HepG2 (cell line): ENCODE measurements at regions not wholly inside any gene's neighbourhood (a gene's known extent, or its start where the extent isn't known, plus 50 kb on each side); places are given as distances from the start of the nearest gene placed in this dataset.
A peak's percentile ranks its signal among the peaks of the same experiment; 100 is the strongest.

Source experiments
- ATF2 ChIP-seq: sonication (generic); formaldehyde crosslinking; IDR thresholded peaks from 2 replicates; pipeline ENCODE4 v1.4.0; 2020; ENCODE audit warnings: missing genetic modification reagents
- FOXA3 ChIP-seq: IDR thresholded peaks from 2 replicates; pipeline ENCODE4 v1.6.1; 2016; ENCODE audit warnings: missing genetic modification reagents, missing compliant biosample characterization
- FOXP4 ChIP-seq: sonication (generic); formaldehyde crosslinking; IDR thresholded peaks from 2 replicates; pipeline ENCODE4 v1.4.0; 2020; ENCODE audit warnings: missing genetic modification reagents
- HOXA7 ChIP-seq: sonication (generic); formaldehyde crosslinking; IDR thresholded peaks from 2 replicates; pipeline ENCODE4 v1.8.1; 2022; ENCODE audit warnings: mild to moderate bottlenecking, missing genetic modification reagents, moderate library complexity
- KAT2B ChIP-seq: fragments of 150-350 bp; IDR thresholded peaks from 2 replicates; pipeline ENCODE4 v1.6.1; 2014; ENCODE audit warnings: low read depth, low read length, borderline replicate concordance
- KLF16 ChIP-seq, 2 experiments: sonication (generic) in 1 of 2; formaldehyde crosslinking in 1 of 2; IDR thresholded peaks; 2 replicates each; pipeline versions ENCODE4 v1.6.1 to v1.8.0; 2016 to 2023; ENCODE audit warnings: missing genetic modification reagents in 2 of 2, missing compliant biosample characterization in 1 of 2
- KMT2A ChIP-seq: sonication (generic); formaldehyde crosslinking; IDR thresholded peaks from 2 replicates; pipeline ENCODE4 v1.4.0; 2020; ENCODE audit warnings: missing genetic modification reagents
- MEF2D ChIP-seq: sonication (generic); formaldehyde crosslinking; IDR thresholded peaks from 2 replicates; pipeline ENCODE4 v1.5.1; 2020; ENCODE audit warnings: mild to moderate bottlenecking, missing genetic modification reagents
- NAIF1 ChIP-seq: sonication (generic); formaldehyde crosslinking; IDR thresholded peaks from 2 replicates; pipeline ENCODE4 v1.5.0; 2020; ENCODE audit warnings: mild to moderate bottlenecking, missing genetic modification reagents, borderline replicate concordance
- NCOA1 ChIP-seq: sonication (generic); formaldehyde crosslinking; IDR thresholded peaks from 2 replicates; pipeline ENCODE4 v1.9.0; 2021; ENCODE audit warnings: missing genetic modification reagents
- SKI ChIP-seq: fragments of 450-650 bp; IDR thresholded peaks from one replicate; pipeline ENCODE4 v1.6.1; 2018; ENCODE audit warnings: mild to moderate bottlenecking; ENCODE audit not compliant: partially characterized antibody
- SNAPC4 ChIP-seq: sonication (generic); formaldehyde crosslinking; IDR thresholded peaks from 2 replicates; pipeline ENCODE4 v1.4.0; 2020; ENCODE audit warnings: mild to moderate bottlenecking, missing genetic modification reagents
- SOX13 ChIP-seq, 3 experiments: fragments of 450-650 bp in 1 of 3; sonication (generic) in 1 of 3; formaldehyde crosslinking in 1 of 3; IDR thresholded peaks in 2 of 3; conservative IDR thresholded peaks in 1 of 3; 2 replicates each; pipeline versions ENCODE4 v1.5.0 to v1.6.1; 2016 to 2020; ENCODE audit warnings: antibody characterized with exemption in 1 of 3, mild to moderate bottlenecking in 1 of 3, missing compliant biosample characterization in 1 of 3, missing genetic modification reagents in 1 of 3, moderate library complexity in 1 of 3
- TRAFD1 ChIP-seq: sonication (generic); formaldehyde crosslinking; IDR thresholded peaks from 2 replicates; pipeline ENCODE4 v1.5.1; 2020; ENCODE audit warnings: missing genetic modification reagents, mild to moderate bottlenecking, borderline replicate concordance
- ZNF3 ChIP-seq: IDR thresholded peaks from 2 replicates; pipeline ENCODE4 v1.7.0; 2017; ENCODE audit warnings: inconsistent platforms
- ZNF331 ChIP-seq: sonication (generic); formaldehyde crosslinking; IDR thresholded peaks from 2 replicates; pipeline ENCODE4 v1.4.0; 2020; ENCODE audit warnings: missing genetic modification reagents
- ZNF652 ChIP-seq: IDR thresholded peaks from 2 replicates; pipeline ENCODE4 v1.6.1; 2016; ENCODE audit warnings: low read depth, borderline replicate concordance
- ZNF775 ChIP-seq: sonication (generic); formaldehyde crosslinking; IDR thresholded peaks from 2 replicates; pipeline ENCODE4 v1.4.0; 2020; ENCODE audit warnings: missing genetic modification reagents, mild to moderate bottlenecking, moderate library complexity, borderline replicate concordance
- ZSCAN5A ChIP-seq: sonication (generic); formaldehyde crosslinking; IDR thresholded peaks from 2 replicates; pipeline ENCODE4 v1.8.0; 2022; ENCODE audit warnings: mild to moderate bottlenecking, missing genetic modification reagents, borderline replicate concordance

GRCh38 chr5:147167529-147167928, 67.3 kb upstream of the STK32A start (continued):
- TF ChIP-seq SNAPC4 (CRISPR knock-in tag) (no peak), ZNF331 (CRISPR knock-in tag) (no peak), ZNF775 (CRISPR knock-in tag) (no peak), MEF2D (no peak), SOX13 (IDR thresholded peaks at IDR 0.05) (0 out of 2 replicates have a peak, but pooled peaks have one; percentile 23), SOX13 (CRISPR knock-in tag; conservative IDR thresholded peaks at IDR 0.05 in 1 of 2, IDR thresholded peaks at IDR 0.05 in 1 of 2) (peak in 1 of 2 experiments; percentile 72; a peak in 2 of 4 replicates), KAT2B (no peak), SKI (peak; percentile 56), KMT2A (CRISPR knock-in tag) (no peak), NCOA1 (CRISPR knock-in tag) (no peak), FOXA3 (peak; percentile 65), ZSCAN5A (CRISPR knock-in tag) (no peak), ZNF652 (CRISPR knock-in tag) (no peak), NAIF1 (CRISPR knock-in tag) (no peak), KLF16 (CRISPR knock-in tag; IDR thresholded peaks at IDR 0.05) (no peak), ZNF3 (CRISPR knock-in tag) (no peak), ATF2 (CRISPR knock-in tag) (no peak), FOXP4 (CRISPR knock-in tag) (0 out of 2 replicates have a peak, but pooled peaks have one; percentile 27), HOXA7 (no peak), TRAFD1 (CRISPR knock-in tag) (no peak)
